C4-2B (cell line): ENCODE measurements at regions not wholly inside any gene's neighbourhood (a gene's known extent, or its start where the extent isn't known, plus 50 kb on each side); places are given as distances from the start of the nearest gene placed in this dataset.

Source experiments
- CTCF ChIP-seq: fragments of 450-650 bp; conservative IDR thresholded peaks from 2 replicates; pipeline ENCODE4 v1.5.1; 2017; ENCODE audit warnings: mild to moderate bottlenecking
- ZFX ChIP-seq: fragments of 450-650 bp; IDR thresholded peaks from 2 replicates; pipeline ENCODE4 v1.6.1; 2017

GRCh38 chr2:120508567-120509041, 162.7 kb downstream of the INHBB start:
- no peak for TF ChIP-seq CTCF
- no peak for TF ChIP-seq ZFX
